ENCODE measurements at regions not wholly inside any gene's neighbourhood (a gene's known extent, or its start where the extent isn't known, plus 50 kb on each side); places are given as distances from the start of the nearest gene placed in this dataset.

- WGBS, 2 experiments, result 91 to 95% methylated on average over 3 to 4 of the region's 4 CpGs
- Histone ChIP-seq H3K27ac (ENCODE audit: insufficient read depth, low read depth, low read length, poor library complexity, severe bottlenecking) (no peak overlapping the region), H3K27me3 (ENCODE audit: control insufficient read depth, insufficient read depth, low read length, poor library complexity, severe bottlenecking) (no peaks in the 10 kb centered on the region), H3K4me1 (ENCODE audit: control insufficient read depth, insufficient read depth, low read length) (peaks cover 4% of the 10 kb centered on the region), H3K9me3 (ENCODE audit: control insufficient read depth, low read length) (no peaks in the 10 kb centered on the region), H3K4me3 (ENCODE audit: insufficient read depth, low read depth, low read length) (no peak overlapping the region), H3K36me3 (ENCODE audit: control insufficient read depth, insufficient read depth, low read length) (no peaks in the 10 kb centered on the region)
Observed at GRCh38 chr13:34555988-34556387, 386.1 kb upstream of the NBEA start.

DNA sequence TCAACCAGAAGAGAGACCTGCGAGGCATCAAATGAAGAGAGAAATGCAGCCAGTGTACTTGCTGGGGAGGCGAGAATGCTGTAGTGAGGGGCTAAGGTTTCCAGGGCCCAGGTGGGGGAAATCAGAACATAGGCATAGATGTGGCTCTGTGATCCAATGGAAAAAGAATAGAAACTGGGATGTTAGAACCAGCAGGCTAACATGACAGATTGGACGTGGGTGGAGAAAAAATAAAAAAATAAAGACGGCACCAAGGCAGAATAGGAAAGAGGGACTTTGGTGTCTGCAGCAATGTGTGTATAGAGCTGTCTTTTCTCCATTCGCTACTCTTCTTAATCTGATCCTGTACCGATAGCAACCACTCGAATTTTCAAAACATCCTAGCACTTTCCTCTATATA is 381.0 kb upstream of the NBEA start:
- Histone ChIP-seq H3K9me3 (ENCODE audit: control insufficient read depth, low read length) (no peaks in the 10 kb centered on the region), H3K27ac (ENCODE audit: insufficient read depth, low read depth, low read length, poor library complexity, severe bottlenecking) (no peak overlapping the region), H3K4me1 (ENCODE audit: control insufficient read depth, insufficient read depth, low read length) (peaks cover 2% of the 10 kb centered on the region), H3K4me3 (ENCODE audit: insufficient read depth, low read depth, low read length) (no peak overlapping the region), H3K36me3 (ENCODE audit: control insufficient read depth, insufficient read depth, low read length) (no peaks in the 10 kb centered on the region), H3K27me3 (ENCODE audit: control insufficient read depth, insufficient read depth, low read length, poor library complexity, severe bottlenecking) (no peaks in the 10 kb centered on the region)
- 94 to 95% methylated on average over 7 of the region's 7 CpGs for WGBS, 2 experiments

GRCh38 chr13:34567597-34567996 is 374.5 kb upstream of the NBEA start:
- WGBS, 2 experiments, result 88 to 92% methylated on average over 7 of the region's 7 CpGs
- H3K36me3 ChIP-seq (ENCODE audit: control insufficient read depth, insufficient read depth, low read length), result no peaks in the 10 kb centered on the region
- no peak overlapping the region for H3K27ac ChIP-seq (ENCODE audit: insufficient read depth, low read depth, low read length, poor library complexity, severe bottlenecking)
- no peaks in the 10 kb centered on the region for H3K27me3 ChIP-seq (ENCODE audit: control insufficient read depth, insufficient read depth, low read length, poor library complexity, severe bottlenecking)
- no peaks in the 10 kb centered on the region for H3K9me3 ChIP-seq (ENCODE audit: control insufficient read depth, low read length)
- H3K4me3 ChIP-seq (ENCODE audit: insufficient read depth, low read depth, low read length), result no peak overlapping the region
- H3K4me1 ChIP-seq (ENCODE audit: control insufficient read depth, insufficient read depth, low read length), result no peaks in the 10 kb centered on the region

DNA sequence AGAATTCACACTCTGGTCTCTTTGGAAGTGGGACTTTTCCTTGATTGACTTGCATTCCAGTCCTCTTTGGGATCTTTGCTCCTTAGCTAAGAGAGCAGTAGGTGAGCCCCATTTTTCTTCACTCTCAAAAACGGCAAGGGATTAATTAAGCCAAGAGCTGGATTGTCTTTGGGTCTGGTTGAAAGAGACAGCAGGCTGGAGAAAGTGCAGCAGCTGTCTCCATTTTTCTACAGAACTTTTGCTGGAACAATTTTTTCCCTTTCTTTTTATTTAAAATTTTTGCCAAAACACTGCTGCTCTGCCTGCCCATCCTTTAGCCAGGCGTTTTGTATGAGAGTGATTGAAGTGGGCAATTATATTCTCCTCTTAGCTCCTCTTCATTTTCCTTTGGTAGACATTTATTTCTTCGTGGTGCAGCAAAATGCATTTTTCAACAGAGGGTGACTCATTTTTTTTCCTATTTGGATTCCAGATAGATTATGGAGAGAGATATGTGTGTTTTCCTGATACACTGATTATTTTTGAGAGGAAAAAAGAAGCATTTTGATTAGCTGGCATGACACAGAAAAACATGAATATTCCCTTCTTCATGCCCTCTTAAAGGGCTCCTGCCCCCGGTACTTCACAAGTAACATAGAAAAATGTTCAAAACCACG is 371.2 kb upstream of the NBEA start:
- Histone ChIP-seq H3K4me3 (ENCODE audit: insufficient read depth, low read depth, low read length) (no peak overlapping the region), H3K27me3 (ENCODE audit: control insufficient read depth, insufficient read depth, low read length, poor library complexity, severe bottlenecking) (no peaks in the 10 kb centered on the region), H3K36me3 (ENCODE audit: control insufficient read depth, insufficient read depth, low read length) (no peaks in the 10 kb centered on the region), H3K4me1 (ENCODE audit: control insufficient read depth, insufficient read depth, low read length) (no peaks in the 10 kb centered on the region), H3K27ac (ENCODE audit: insufficient read depth, low read depth, low read length, poor library complexity, severe bottlenecking) (no peak overlapping the region), H3K9me3 (ENCODE audit: control insufficient read depth, low read length) (no peaks in the 10 kb centered on the region)
- 84 to 85% methylated on average over 4 to 5 of the region's 5 CpGs for WGBS, 2 experiments

GRCh38 chr13:34571716-34572115 is 370.4 kb upstream of the NBEA start:
- Histone ChIP-seq H3K9me3 (ENCODE audit: control insufficient read depth, low read length) (no peaks in the 10 kb centered on the region), H3K27me3 (ENCODE audit: control insufficient read depth, insufficient read depth, low read length, poor library complexity, severe bottlenecking) (no peaks in the 10 kb centered on the region), H3K27ac (ENCODE audit: insufficient read depth, low read depth, low read length, poor library complexity, severe bottlenecking) (no peak overlapping the region), H3K36me3 (ENCODE audit: control insufficient read depth, insufficient read depth, low read length) (no peaks in the 10 kb centered on the region), H3K4me1 (ENCODE audit: control insufficient read depth, insufficient read depth, low read length) (no peaks in the 10 kb centered on the region), H3K4me3 (ENCODE audit: insufficient read depth, low read depth, low read length) (no peak overlapping the region)
- 96 to 99% methylated on average over 6 of the region's 6 CpGs for WGBS, 2 experiments

- H3K4me1 ChIP-seq (ENCODE audit: control insufficient read depth, insufficient read depth, low read length), result no peaks in the 10 kb centered on the region
- no peak overlapping the region for H3K4me3 ChIP-seq (ENCODE audit: insufficient read depth, low read depth, low read length)
- no peaks in the 10 kb centered on the region for H3K9me3 ChIP-seq (ENCODE audit: control insufficient read depth, low read length)
- no peaks in the 10 kb centered on the region for H3K27me3 ChIP-seq (ENCODE audit: control insufficient read depth, insufficient read depth, low read length, poor library complexity, severe bottlenecking)
- H3K27ac ChIP-seq (ENCODE audit: insufficient read depth, low read depth, low read length, poor library complexity, severe bottlenecking), result no peak overlapping the region
- no peaks in the 10 kb centered on the region for H3K36me3 ChIP-seq (ENCODE audit: control insufficient read depth, insufficient read depth, low read length)
- WGBS, 2 experiments, result 83 to 96% methylated on average over 1 of the region's 1 CpG
Observed at GRCh38 chr13:34577051-34577450, 365.0 kb upstream of the NBEA start.

DNA sequence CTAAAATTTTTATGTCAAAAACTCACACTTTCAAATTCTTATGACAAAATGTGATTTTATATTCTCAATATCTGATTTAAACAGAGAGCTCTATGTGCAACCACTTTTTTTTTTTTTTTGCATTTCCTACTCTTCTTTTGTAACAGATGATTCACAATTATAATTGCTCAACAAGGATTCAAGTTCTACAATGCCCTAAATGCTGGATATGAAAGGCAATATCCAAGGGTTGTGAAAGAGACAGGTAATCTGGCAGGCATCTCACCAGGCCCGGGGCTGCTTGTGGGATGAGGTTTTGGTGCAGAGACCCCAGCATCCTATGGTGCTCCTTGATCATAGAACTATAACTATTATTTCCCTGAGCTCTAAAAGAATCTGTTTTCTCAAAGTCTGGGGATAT is 363.6 kb upstream of the NBEA start:
- 94 to 100% methylated on average over 1 of the region's 1 CpG for WGBS, 2 experiments

DNA sequence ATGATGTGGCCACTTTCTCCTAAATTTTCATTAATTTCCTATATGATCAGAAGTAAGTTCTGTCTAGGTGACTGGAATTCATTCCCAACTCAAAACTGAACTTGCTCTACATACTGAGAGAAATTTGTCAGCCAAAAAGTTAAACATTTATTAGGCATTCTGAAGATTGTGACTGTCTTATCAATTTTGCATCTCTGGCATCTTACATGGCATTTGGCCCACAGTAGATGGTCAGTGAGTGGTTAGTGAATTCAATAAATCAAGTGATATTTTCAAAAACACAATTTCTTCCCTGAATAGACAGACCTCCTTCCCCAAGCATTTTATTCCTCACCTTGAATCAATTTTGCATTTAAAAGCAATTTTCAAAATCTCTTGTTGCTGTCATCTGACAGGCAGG is 363.2 kb upstream of the NBEA start:
- Histone ChIP-seq H3K4me3 (ENCODE audit: insufficient read depth, low read depth, low read length) (no peak overlapping the region), H3K4me1 (ENCODE audit: control insufficient read depth, insufficient read depth, low read length) (no peaks in the 10 kb centered on the region), H3K27me3 (ENCODE audit: control insufficient read depth, insufficient read depth, low read length, poor library complexity, severe bottlenecking) (no peaks in the 10 kb centered on the region)

More for the DNA sequence above, 363.6 kb upstream of the NBEA start:
- Histone ChIP-seq H3K4me1 (ENCODE audit: control insufficient read depth, insufficient read depth, low read length) (no peaks in the 10 kb centered on the region), H3K9me3 (ENCODE audit: control insufficient read depth, low read length) (no peaks in the 10 kb centered on the region), H3K4me3 (ENCODE audit: insufficient read depth, low read depth, low read length) (no peak overlapping the region), H3K27me3 (ENCODE audit: control insufficient read depth, insufficient read depth, low read length, poor library complexity, severe bottlenecking) (no peaks in the 10 kb centered on the region), H3K27ac (ENCODE audit: insufficient read depth, low read depth, low read length, poor library complexity, severe bottlenecking) (no peak overlapping the region), H3K36me3 (ENCODE audit: control insufficient read depth, insufficient read depth, low read length) (no peaks in the 10 kb centered on the region)

GRCh38 chr13:34583181-34583580 is 358.9 kb upstream of the NBEA start:
- H3K27me3 ChIP-seq (ENCODE audit: control insufficient read depth, insufficient read depth, low read length, poor library complexity, severe bottlenecking), result no peaks in the 10 kb centered on the region
- H3K36me3 ChIP-seq (ENCODE audit: control insufficient read depth, insufficient read depth, low read length), result no peaks in the 10 kb centered on the region
- WGBS, 2 experiments, result 86 to 92% methylated on average over 1 of the region's 1 CpG
- no peaks in the 10 kb centered on the region for H3K9me3 ChIP-seq (ENCODE audit: control insufficient read depth, low read length)
- no peaks in the 10 kb centered on the region for H3K4me1 ChIP-seq (ENCODE audit: control insufficient read depth, insufficient read depth, low read length)
- no peak overlapping the region for H3K27ac ChIP-seq (ENCODE audit: insufficient read depth, low read depth, low read length, poor library complexity, severe bottlenecking)
- H3K4me3 ChIP-seq (ENCODE audit: insufficient read depth, low read depth, low read length), result no peak overlapping the region

More for the DNA sequence above, 363.2 kb upstream of the NBEA start:
- Histone ChIP-seq H3K9me3 (ENCODE audit: control insufficient read depth, low read length) (no peaks in the 10 kb centered on the region), H3K27ac (ENCODE audit: insufficient read depth, low read depth, low read length, poor library complexity, severe bottlenecking) (no peak overlapping the region), H3K36me3 (ENCODE audit: control insufficient read depth, insufficient read depth, low read length) (no peaks in the 10 kb centered on the region)

GRCh38 chr13:34587576-34587975 is 354.5 kb upstream of the NBEA start:
- Histone ChIP-seq H3K27me3 (ENCODE audit: control insufficient read depth, insufficient read depth, low read length, poor library complexity, severe bottlenecking) (no peaks in the 10 kb centered on the region), H3K9me3 (ENCODE audit: control insufficient read depth, low read length) (no peaks in the 10 kb centered on the region), H3K4me3 (ENCODE audit: insufficient read depth, low read depth, low read length) (no peak overlapping the region), H3K36me3 (ENCODE audit: control insufficient read depth, insufficient read depth, low read length) (no peaks in the 10 kb centered on the region), H3K4me1 (ENCODE audit: control insufficient read depth, insufficient read depth, low read length) (peaks cover 11% of the 10 kb centered on the region), H3K27ac (ENCODE audit: insufficient read depth, low read depth, low read length, poor library complexity, severe bottlenecking) (no peak overlapping the region)
- 94 to 100% methylated on average over 2 to 3 of the region's 3 CpGs for WGBS, 2 experiments

DNA sequence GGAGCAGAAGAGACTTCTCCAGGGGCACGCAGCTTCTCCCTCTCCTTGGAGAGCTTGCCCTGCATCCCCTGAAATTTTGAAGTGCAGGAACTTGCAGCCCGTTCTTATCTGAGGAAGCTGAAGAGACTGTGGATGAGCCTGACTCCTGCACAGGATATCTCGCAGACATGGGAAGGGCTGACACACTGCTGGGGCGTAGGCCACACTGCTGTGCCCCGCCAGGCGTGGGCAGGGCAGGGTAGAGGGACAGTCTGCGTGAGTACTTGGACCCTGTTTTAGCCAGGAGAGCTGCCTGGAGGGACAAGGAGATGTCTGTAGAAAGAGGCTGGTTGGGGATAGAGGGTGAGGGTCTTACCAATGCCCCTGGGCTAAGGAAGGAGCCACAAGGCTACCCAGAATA is 353.7 kb upstream of the NBEA start:
- 95% methylated on average over 7 of the region's 7 CpGs for WGBS, 2 experiments
- Histone ChIP-seq H3K36me3 (ENCODE audit: control insufficient read depth, insufficient read depth, low read length) (no peaks in the 10 kb centered on the region), H3K27ac (ENCODE audit: insufficient read depth, low read depth, low read length, poor library complexity, severe bottlenecking) (no peak overlapping the region), H3K9me3 (ENCODE audit: control insufficient read depth, low read length) (no peaks in the 10 kb centered on the region), H3K4me3 (ENCODE audit: insufficient read depth, low read depth, low read length) (no peak overlapping the region), H3K27me3 (ENCODE audit: control insufficient read depth, insufficient read depth, low read length, poor library complexity, severe bottlenecking) (no peaks in the 10 kb centered on the region), H3K4me1 (ENCODE audit: control insufficient read depth, insufficient read depth, low read length) (peaks cover 15% of the 10 kb centered on the region)

Measured in ectodermal cell (in vitro differentiated cells).